GM21367 (cell line): ENCODE measurements at regions not wholly inside any gene's neighbourhood (a gene's known extent, or its start where the extent isn't known, plus 50 kb on each side); places are given as distances from the start of the nearest gene placed in this dataset.
"Not testable (repeated sequence)": the region's sequence is repeated elsewhere in the genome, so short reads cannot be mapped to it uniquely, and the experiment has no call there.

Experiments used
- ATAC-seq: cut with Tn5 transposase; IDR thresholded peaks from one replicate; pipeline ENCODE4 v1.9.1; 2021; ENCODE audit not compliant: unreplicated experiment

DNA sequence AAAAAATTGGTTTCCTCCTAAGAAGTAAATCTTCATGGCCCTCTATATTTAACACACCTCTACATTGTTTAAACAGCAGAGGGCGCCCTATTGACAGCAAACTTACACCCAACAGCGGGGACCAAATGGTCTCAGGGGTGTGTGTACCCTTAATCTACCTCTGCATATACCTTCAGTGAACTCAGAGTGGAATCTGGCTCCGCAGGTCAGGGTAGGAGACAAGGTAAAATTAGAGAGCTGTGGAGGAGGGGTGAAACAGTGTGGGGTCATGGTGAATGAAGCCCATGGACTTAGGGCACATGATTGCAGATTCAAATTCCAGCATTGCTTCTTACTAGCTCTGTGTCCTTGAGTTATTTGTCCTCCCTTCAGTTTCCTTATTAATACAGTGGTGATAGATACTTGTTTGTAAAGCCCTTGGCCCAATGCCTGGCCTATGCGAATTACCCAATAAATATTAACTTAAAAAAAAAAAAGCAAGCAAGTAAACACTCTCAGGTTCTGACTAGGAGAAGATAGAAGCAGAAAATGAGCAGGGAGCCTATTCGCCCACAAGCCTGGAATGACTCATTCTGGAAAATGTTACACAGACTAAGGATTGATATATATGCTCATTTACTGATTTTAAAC is 122.9 kb downstream of the CAVIN4 start:
- no peak for ATAC-seq

DNA sequence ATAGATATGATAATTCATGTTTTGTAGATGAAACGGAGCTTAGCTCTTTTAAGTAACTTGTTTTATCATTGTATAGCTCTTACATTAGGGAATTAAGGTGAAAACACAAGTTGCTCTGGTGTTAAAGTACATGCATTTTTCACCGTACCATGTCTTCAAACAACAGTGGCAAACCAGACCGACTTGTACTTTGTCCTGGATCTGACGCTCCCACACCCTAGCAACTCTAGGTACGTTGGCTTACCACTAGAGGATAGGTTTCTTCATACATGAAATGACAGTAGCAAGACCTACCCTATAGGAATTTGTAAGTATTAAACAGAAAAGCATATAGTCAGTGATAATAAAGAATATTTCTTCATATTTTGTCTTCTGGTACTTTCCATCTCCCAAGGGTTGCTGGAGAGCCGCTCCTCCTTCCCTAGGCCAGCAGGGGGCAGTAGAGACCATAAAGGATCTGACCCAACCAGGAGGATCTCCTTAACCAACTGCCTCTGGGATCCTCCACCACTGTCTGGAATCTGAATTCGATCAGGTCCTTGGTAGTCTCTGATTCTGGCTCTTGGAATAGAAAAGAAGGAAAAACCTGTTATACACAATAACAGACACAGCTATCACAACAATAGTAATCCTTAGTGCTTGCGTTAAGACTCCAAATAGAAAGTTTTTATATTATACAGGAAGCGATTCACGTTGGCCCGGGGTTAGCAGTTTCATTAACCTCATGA is 136.7 kb downstream of the CAVIN4 start:
- ATAC-seq: peak; percentile 68

DNA sequence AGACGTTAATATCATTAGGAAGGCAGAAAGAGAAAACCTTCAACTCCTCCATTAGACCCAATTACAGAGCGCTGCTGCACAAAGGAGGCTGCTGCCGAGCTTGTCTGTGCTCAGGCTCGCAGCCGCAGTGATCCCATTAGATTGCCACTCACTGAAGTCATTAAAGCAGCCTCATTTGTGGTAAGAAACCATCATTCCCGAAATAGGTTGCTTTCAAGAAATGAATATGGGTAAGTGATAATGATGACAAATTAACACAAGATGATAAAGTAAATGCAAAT is 137.2 kb downstream of the CAVIN4 start:
- no peak for ATAC-seq

DNA sequence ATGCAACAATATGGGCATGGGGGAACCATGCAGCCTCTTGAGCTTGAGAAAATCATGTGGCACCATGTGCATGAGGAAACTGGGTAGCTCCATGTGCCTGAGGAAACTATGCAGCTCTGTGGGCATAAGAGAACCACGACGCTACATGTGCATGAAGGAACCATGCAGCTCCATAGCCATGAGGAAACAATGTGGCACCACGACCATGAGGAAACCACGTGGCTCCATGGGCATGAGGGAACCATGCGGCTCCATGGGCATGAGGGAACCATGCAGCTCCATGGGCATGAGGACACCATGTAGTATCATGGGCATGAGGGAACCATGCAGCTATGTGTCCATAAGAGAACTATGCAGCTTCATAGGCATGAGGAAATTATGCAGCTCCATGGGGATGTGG is 140.8 kb downstream of the CAVIN4 start:
- no peak for ATAC-seq

DNA sequence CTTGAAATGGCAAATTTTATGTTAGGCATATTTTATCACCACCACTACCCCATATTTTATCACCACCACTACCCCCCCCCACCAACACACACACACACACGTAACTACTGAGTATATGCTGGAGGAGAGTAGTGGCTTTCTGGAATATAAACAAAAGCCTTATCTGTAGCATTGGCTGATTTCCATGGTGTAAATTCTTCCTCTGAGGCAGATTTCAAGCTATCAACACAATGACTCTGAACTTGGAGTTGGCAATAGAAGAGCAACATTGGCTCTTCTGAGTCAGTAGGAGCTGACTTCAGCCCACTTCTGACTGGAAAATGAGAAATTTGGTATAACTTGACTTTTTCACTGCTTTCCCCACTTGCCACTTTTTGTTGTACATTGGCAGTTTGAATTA is 143.0 kb downstream of the CAVIN4 start:
- no peak for ATAC-seq

DNA sequence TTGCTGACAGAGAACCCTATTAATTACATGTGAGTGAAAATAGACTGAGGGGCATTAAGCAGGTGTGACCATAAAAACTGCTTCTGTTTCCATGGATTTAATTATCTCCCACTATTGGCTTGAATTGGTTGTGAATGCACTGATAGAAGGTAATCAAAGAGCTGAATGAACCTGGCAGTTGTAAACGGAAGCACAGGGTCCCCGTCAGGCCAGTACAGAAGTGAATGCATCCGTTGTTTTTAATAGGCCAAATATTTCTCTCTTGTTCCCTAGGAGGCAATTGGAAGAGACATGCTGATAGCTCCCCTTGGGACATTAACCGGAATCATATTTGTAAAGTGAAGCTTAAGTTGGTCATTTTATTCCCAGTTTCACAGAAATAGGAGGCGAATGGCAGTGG is 147.0 kb downstream of the CAVIN4 start:
- ATAC-seq: no peak

DNA sequence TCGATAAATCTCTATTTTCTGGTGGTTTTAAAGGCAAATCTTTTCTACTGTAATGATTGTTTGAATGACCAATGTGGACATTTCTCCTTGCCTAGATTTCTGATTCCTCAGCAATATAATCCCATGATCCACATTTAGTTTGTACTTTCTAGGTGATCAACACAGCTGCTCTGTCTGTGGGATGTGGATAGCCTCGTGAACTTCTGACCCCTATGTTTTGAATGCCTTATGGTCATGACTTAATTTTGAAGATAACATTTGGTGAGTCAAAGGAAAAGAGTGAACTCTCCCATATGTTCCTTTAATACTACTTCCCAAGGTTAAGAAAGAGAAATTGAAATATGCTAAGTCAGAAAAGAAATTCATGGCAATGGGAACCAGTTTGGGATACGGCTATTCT is 147.5 kb downstream of the CAVIN4 start:
- ATAC-seq: no peak

DNA sequence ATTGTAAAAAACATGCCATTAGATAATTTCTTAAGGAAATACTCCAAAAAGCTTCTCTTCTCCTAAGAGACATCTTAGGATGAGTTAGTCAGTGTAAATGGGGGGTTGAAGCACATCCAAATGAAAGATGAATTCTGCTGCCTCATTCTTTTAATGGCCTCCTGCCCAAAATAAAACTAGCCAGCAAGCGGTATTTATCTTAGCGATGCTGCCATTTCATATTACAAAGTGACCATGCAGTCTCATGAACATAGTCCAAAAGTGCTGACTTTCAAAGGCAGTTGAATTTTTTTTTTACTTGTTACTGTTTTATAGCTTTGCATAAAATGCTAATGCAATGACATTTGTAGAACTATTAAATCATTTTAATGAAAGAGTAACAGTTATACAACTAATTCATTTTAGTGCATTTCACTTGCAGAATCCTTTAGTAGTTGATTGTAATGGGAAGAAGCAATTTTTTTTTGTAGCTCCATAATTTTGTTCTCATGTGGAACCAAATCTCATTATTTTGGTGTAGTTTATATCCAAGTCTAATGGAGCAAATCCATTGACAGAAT is 151.5 kb downstream of the CAVIN4 start:
- ATAC-seq: no peak

DNA sequence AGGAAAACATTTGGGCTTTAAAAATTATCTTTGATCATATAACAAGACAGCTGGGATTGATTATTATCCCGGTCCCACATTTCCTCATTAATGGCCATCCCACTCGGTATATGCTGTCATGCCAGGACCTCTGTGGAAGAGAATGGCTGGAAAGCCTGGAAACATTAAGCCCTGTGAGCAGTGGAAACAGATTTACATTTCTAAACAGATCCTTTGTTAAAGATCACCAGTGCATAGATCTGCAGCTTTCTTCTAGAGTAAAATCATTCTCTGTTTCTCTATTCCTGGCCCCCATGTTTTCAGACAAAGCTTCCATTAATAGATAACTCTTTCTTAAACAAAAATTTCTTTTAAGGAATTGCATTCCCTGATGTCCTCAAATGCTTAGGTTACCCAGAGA is 152.2 kb downstream of the CAVIN4 start:
- ATAC-seq: no peak

DNA sequence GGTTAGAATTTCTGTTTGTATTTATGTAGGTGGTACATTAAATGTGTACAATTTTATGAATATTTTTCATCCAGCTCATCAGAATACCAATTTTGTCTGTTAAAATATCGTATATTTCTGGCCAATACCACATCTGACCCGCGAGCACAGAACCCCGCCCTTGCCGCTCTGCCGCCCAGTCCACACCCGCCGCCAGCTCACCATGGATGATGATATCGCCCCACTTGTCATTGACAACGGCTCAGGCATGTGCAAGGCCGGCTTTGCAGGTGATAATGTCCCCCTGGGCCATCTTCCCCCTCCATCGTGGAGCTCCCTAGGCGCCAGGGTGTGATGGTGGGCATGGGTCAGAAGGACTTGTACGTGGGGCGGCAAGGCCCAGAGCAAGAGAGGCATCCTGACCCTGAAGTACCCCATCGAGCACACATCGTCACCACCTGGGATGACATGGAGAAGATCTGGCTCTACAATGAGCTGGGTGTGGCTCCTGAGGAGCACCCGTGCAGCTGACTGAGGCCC is 153.2 kb downstream of the CAVIN4 start:
- no peak for ATAC-seq

DNA sequence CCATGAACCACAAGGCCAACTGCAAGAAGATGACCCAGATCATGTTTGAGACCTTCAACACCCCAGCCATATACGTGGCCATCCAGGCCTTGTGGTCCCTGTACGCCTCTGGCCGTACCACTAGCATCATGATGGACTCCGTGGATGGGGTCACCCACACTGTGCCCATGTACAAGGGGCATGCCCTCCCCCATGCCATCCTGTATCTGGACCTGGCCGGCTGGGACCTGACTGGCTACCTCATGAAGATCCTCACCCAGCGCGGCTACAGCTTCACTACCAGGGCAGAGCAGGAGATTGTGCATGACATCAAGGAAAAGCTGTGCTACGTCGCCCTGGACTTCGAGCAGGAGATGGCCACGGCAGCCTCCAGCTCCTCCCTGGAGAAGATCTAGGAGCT is 153.7 kb downstream of the CAVIN4 start:
- ATAC-seq: no peak

DNA sequence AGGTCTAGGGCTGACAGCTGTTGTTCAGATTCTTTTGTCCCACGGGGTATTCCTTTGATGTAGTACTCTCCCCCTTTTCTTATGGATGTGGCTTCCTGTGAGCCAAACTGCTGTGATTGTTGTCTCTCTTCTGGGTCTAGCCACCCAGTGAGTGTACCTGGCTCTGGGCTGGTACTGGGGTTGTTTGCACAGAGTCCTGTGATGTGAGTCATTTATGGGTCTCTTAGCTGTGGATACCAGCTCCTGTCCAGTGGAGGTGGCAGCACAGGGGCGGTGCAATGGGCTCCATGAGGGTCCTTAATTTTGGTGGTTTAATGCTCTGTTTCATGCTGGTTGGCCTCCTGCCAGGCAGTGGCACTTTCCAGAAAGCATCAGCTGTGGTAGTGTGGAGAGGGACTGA is 161.3 kb downstream of the CAVIN4 start:
- ATAC-seq: no peak

DNA sequence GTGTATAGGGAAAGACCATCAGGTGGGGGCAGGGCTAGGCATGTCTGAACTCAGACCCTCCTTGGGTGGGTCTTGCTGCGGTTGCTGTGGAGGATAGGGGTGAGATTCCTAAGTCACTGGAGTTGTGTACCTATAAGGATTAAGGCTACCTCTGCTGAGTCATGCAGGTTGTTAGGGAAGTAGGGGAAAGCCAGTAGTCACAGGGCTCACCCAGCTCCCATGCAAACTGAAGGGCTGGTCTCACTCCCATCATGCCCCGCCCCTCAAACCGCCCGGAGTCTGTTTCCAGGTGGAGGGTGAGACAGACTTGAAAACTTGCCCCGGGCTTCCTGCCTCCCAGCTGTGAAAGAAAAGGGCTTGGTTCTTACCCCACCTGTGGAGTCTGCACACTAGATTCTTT is 161.8 kb downstream of the CAVIN4 start:
- no peak for ATAC-seq

DNA sequence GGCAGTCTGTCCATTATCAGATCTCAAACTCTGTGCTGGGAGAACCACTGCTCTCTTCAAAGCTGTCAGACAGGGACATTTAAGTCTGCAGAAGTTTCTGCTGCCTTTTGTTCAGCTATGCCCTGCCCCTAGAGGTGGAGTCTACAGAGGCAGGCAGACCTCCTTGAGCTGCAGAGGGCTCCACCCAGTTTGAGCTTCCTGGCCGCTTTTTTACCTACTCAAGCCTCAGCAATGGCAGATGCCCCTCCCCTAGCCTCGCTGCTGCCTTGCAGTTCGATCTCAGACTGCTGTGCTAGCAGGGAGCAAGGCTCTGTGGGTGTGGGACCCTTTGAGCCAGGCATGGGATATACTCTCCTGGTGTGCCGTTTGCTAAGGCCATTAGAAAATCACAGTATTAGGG is 171.1 kb downstream of the CAVIN4 start:
- not testable (repeated sequence) for ATAC-seq

DNA sequence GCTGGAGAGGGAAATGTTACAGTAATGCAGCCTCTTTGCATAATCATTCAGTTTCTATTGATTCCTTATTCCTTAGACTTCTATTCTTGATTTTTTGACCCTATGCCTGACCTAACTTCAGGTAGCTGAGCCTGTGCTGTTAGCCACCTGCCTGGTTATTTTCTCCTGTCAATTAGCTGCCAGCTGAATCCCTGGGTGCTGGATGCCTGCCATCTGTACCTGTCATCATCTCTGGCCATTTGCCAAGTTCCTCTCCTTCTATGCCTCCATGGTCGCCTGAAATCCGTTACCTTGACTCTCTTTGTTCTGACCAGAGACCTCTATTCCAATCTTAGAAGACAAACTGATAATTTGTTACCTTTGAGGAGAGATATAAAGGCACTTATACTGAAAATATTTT is 178.3 kb downstream of the CAVIN4 start:
- no peak for ATAC-seq

DNA sequence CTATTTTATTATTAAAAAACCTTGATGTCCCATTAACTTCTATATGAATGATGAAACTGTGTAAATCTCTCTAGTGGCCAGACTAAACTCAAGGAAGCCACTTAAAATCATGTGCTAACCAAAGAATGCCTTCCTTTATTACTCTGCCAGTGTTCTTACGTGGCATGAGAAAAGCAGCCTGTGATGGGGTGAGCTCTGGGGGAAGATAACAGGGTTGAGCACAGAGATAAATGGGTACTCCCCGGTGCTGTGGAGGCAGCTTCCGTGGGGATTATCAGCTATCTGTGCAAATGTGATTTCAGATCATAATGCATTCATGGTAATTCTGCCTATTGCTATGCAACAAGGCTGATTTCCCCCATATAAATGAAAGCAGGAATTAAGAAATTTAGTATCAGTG is 181.3 kb downstream of the CAVIN4 start:
- no peak for ATAC-seq

DNA sequence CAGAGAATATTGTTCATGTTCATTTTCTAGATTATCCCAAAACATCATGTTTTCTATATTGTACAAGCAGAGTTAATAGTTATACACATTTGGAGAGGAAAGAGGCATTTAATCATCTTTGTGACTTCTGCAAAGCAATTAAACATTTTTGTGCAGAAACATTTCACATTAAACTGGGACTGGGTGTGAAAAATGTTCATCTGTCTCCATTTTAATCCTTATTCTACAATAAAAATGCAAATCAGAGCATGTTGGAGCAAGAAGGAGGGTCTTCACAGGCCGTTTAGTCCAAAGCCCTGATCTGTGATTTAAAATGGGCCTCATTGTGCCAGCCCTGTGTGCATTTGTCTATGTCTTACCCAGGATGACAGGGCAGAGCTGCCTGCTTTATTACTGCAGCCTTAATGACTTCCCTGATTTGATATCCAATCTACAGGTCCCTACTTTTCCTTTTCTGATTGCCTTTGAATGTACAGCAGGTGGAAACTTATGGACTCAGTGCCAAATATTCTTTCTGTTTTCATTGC is 183.5 kb downstream of the CAVIN4 start:
- ATAC-seq: no peak

DNA sequence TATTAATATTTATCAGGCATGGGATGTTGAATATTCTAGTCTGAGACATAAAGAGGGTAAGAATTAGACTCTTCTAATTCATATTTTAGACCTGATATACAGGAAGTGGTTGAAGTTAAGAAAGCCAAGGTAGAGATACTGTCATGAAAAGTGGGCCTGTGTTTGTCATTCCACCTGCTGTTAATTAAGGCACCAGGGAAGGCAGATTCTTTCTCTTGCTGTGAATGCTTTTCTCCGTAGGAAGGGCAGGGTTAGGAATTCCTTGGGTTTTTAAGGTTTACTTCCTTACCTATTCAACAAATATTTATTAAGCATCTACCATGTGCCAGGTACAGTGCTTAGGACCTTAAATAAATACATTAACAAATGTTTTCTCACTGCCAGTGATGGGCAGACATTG is 196.4 kb downstream of the CAVIN4 start:
- no peak for ATAC-seq

DNA sequence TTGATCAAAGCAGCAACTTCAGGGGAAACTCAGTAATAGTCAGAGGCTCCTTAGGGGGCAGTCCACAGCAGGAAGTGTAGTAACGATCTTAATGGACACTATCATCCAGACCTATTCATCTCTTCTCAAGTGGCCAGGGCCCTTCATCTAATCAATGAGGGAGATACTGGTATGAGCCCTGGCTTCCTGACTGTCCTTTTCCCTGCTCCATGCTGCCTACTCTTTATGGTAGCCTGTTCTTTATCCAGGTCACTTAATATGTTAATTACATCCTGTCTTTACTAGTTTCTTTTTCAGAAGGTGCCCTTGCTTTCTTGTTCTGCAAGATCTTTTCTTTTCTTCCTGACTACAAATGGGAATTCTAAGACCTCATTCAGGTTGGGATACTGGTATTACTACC is 197.1 kb downstream of the CAVIN4 start:
- ATAC-seq: no peak

DNA sequence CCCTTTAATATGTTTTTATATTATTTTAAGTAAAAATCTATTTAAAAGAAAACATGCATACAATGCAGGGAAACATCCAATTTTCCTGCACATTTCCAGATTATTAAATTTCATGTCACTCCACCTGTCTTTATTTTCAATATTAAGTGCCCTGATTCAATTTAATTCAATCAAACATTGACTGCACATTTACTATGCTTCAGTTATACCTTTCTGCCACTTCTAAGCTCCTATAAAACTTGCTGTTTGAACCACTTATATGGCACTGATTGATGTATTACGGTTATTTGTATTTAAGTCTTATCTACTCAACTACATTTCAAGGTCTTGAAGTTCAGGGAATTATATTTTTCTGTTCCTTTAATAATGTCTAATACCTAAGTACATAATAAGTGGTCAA is 198.0 kb downstream of the CAVIN4 start:
- no peak for ATAC-seq

DNA sequence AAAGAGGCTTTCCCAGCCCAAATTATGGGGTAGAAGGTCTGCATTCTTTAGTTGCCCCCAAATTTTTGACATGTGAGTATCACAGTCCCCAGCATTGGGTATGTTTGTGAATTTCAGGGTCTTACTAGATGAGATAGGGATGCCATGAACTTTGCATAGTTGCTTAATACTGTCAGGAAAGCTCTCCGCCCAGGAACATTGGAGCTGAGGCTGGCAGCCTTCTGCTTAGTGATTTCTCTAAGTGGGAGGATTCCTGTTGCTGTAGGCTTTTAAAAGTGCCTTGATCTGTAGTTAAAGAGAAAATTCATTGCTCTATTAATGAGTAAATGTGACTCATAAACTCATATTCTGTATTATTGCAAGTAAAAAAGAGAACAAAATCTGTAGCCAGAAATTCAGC is 206.9 kb downstream of the CAVIN4 start:
- no peak for ATAC-seq

DNA sequence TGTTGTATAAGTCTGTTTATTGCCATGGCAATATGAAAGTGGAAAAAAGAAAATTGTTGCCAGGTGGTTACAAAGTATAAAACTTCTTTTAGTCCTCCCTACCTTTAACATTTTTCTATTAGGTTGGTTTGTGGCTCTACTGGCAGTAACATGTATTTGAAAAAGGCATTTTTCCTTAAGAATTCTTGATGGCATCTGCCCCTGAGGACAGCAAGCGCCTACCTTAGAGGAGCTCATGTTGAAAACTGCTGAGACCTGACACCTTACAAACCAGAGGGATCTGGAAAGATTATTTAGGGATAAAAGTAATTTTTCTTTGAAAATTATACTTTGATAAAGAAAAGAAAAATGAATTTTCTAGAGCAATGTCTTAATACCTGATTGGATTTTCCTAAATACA is 208.1 kb downstream of the CAVIN4 start:
- no peak for ATAC-seq
